KMS-11 (cell line): ENCODE measurements at regions not wholly inside any gene's neighbourhood (a gene's known extent, or its start where the extent isn't known, plus 50 kb on each side); places are given as distances from the start of the nearest gene placed in this dataset.

Experiments used
- H2AFZ ChIP-seq: fragments of 200-600 bp; sonication (generic); 2 replicates; pipeline ENCODE4 v1.6.1; 2016; ENCODE audit warnings: antibody characterized with exemption, mixed run types, low read depth
- H3K27ac ChIP-seq: fragments of 200-600 bp; sonication (generic); 2 replicates; pipeline ENCODE4 v1.6.1; 2016; ENCODE audit warnings: mild to moderate bottlenecking, mixed run types
- H3K27me3 ChIP-seq: fragments of 200-600 bp; sonication (generic); 2 replicates; pipeline ENCODE4 v1.6.1; 2017; ENCODE audit warnings: mild to moderate bottlenecking, low read depth, mixed run types, moderate library complexity; ENCODE audit not compliant: insufficient read depth
- H3K36me3 ChIP-seq: fragments of 200-600 bp; sonication (generic); 2 replicates; pipeline ENCODE4 v1.6.1; 2017; ENCODE audit warnings: mild to moderate bottlenecking, mixed run types; ENCODE audit not compliant: insufficient read depth
- H3K4me1 ChIP-seq: fragments of 200-600 bp; sonication (generic); 2 replicates; pipeline ENCODE4 v1.6.1; 2016; ENCODE audit warnings: mild to moderate bottlenecking, low read depth, mixed run types; ENCODE audit not compliant: poor library complexity, severe bottlenecking
- H3K4me2 ChIP-seq: fragments of 200-600 bp; sonication (generic); 2 replicates; pipeline ENCODE4 v1.7.0; 2016; ENCODE audit warnings: mild to moderate bottlenecking, mixed run types
- H3K4me3 ChIP-seq: fragments of 200-600 bp; sonication (generic); IDR thresholded peaks from 2 replicates; pipeline ENCODE4 v1.6.1; 2017; ENCODE audit warnings: low read depth, low read length, mixed read lengths; ENCODE audit not compliant: insufficient read depth
- H3K79me2 ChIP-seq: fragments of 200-600 bp; sonication (generic); 2 replicates; pipeline ENCODE4 v1.6.1; 2016; ENCODE audit warnings: low read depth, mixed run types; ENCODE audit not compliant: insufficient read depth
- H3K9ac ChIP-seq: fragments of 200-600 bp; sonication (generic); 2 replicates; pipeline ENCODE4 v1.6.1; 2016; ENCODE audit warnings: mild to moderate bottlenecking, mixed run types
- H4K20me1 ChIP-seq: fragments of 200-600 bp; sonication (generic); 2 replicates; pipeline ENCODE4 v1.6.1; 2016; ENCODE audit warnings: mild to moderate bottlenecking, mixed run types; ENCODE audit not compliant: insufficient read depth
- CTCF ChIP-seq: fragments of 200-600 bp; sonication (generic); conservative IDR thresholded peaks from 2 replicates; pipeline ENCODE4 v1.6.1; 2017; ENCODE audit warnings: low read depth, mild to moderate bottlenecking, antibody characterized with exemption, low read length, moderate library complexity, mixed read lengths

DNA sequence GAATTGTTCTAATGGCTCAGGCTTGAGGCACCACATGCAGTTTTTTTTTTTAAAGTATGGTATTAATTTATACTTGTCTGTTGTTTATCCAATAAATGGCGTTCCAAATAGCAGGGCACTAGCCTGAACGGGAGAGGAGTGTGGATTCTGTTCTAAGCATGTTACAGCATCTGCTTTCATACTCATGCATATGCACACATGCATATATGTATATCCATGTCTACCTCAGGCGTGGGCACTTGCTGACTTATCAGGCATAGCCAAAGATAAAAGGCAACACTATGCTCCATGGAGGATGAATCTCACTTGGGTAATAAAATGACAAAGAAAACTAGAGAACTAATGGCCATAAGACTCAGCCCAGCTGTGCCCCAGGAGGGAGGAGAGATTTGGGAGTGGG lies 393.8 kb downstream of the GADD45G start:
- no peaks in the 10 kb centered on the region for H4K20me1 ChIP-seq
- no peak overlapping the region for H3K27ac ChIP-seq
- H3K27me3 ChIP-seq: no peaks in the 10 kb centered on the region
- no peak overlapping the region for H3K4me3 ChIP-seq
- H3K4me2 ChIP-seq: no peak overlapping the region
- H2AFZ ChIP-seq: no peak overlapping the region
- H3K9ac ChIP-seq: no peak overlapping the region
- H3K36me3 ChIP-seq: no peaks in the 10 kb centered on the region
- peaks cover 18% of the 10 kb centered on the region for H3K4me1 ChIP-seq
- no peaks in the 10 kb centered on the region for H3K79me2 ChIP-seq
- TF ChIP-seq CTCF: no peak

DNA sequence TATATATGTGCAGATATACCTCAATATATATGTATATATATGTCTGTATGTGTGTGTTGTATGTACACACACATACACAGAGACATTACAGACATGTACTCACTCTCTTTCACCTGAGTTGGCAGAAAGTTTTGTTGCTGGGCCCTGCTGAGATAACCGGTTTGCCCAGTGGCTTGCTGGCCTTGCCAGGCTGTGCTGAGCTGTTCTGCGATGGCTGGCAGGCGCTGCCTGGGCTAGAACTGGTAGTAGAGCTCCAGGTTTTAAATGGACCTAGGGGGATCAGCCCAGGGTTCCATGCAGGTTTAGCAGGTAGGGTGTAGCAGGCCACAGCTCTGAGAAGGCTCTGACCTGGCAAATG lies 394.3 kb downstream of the GADD45G start:
- H3K27ac ChIP-seq: no peak overlapping the region
- peaks cover 18% of the 10 kb centered on the region for H3K4me1 ChIP-seq
- H3K9ac ChIP-seq: no peak overlapping the region; the same call in 1 of the 2 replicates
- peak overlapping the region; percentile 38; the same call in 1 of the 2 replicates for H2AFZ ChIP-seq
- TF ChIP-seq CTCF: no peak
- H4K20me1 ChIP-seq: no peaks in the 10 kb centered on the region
- no peaks in the 10 kb centered on the region for H3K27me3 ChIP-seq
- H3K79me2 ChIP-seq: no peaks in the 10 kb centered on the region
- no peak overlapping the region for H3K4me3 ChIP-seq
- H3K4me2 ChIP-seq: peak overlapping the region; percentile 67; the same call in 1 of the 2 replicates
- no peaks in the 10 kb centered on the region for H3K36me3 ChIP-seq

GRCh38 chr9:89999534-90000370 lies 394.9 kb downstream of the GADD45G start:
- H3K9ac ChIP-seq: peak overlapping the region; percentile 12; the same call in 1 of the 2 replicates
- H3K27ac ChIP-seq: no peak overlapping the region
- H3K36me3 ChIP-seq: no peaks in the 10 kb centered on the region
- TF ChIP-seq CTCF: no peak
- H3K4me3 ChIP-seq: no peak overlapping the region
- H3K27me3 ChIP-seq: no peaks in the 10 kb centered on the region
- H3K4me2 ChIP-seq: peak overlapping the region; percentile 67
- H3K79me2 ChIP-seq: no peaks in the 10 kb centered on the region
- peaks cover 18% of the 10 kb centered on the region for H3K4me1 ChIP-seq
- peak overlapping the region; percentile 38; the same call in 1 of the 2 replicates for H2AFZ ChIP-seq
- H4K20me1 ChIP-seq: no peaks in the 10 kb centered on the region

DNA sequence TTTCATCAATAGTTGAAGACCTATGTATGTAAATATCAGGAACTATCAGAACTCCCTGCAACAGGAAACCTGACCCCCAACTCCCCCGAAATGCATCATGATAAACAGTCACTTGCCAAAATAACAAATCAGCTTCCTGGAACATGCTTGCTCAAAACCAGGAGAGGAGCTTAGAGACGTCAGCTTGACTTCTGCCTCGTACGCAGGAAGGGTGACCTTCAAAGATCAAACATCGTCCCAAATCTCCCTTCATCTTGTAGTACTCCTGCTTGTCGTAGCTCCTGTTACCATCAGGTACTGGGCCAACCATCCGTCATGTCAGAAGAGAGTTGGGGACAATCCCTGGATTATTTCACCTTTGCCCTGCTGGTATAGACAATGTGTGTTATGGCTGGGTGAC lies 396.1 kb downstream of the GADD45G start:
- no peaks in the 10 kb centered on the region for H3K79me2 ChIP-seq
- no peaks in the 10 kb centered on the region for H4K20me1 ChIP-seq
- TF ChIP-seq CTCF: no peak
- peaks cover 18% of the 10 kb centered on the region for H3K4me1 ChIP-seq
- H3K27me3 ChIP-seq: no peaks in the 10 kb centered on the region
- no peak overlapping the region for H3K4me3 ChIP-seq
- H3K4me2 ChIP-seq: no peak overlapping the region
- H2AFZ ChIP-seq: no peak overlapping the region
- H3K27ac ChIP-seq: no peak overlapping the region
- H3K36me3 ChIP-seq: no peaks in the 10 kb centered on the region
- H3K9ac ChIP-seq: no peak overlapping the region
